Aorta (tissue), 5 donors: ENCODE measurements at regions not wholly inside any gene's neighbourhood (a gene's known extent, or its start where the extent isn't known, plus 50 kb on each side); places are given as distances from the start of the nearest gene placed in this dataset.

Source experiments
- ATAC-seq: fragments of 200-7000 bp; cut with Tn5 transposase; one replicate; pipeline ENCODE4 v1.9.1; 2022; ENCODE audit warnings: moderate library complexity; ENCODE audit not compliant: low FRiP score
- DNase-seq, 2 donors: peaks; one replicate each; pipeline ENCODE4 v3.0.0-alpha.2; 2020
- H3K27ac ChIP-seq, 2 donors: one replicate each; pipeline ENCODE4 v1.5.1; 2013; ENCODE audit warnings: low read length in 2 of 2, mild to moderate bottlenecking in 2 of 2, moderate library complexity in 2 of 2, control low read depth in 1 of 2, inconsistent platforms in 1 of 2, low read depth in 1 of 2
- H3K27me3 ChIP-seq, 2 donors: one replicate each; pipeline ENCODE4 v1.6.1; 2013; ENCODE audit warnings: control low read depth in 1 of 2, low read length in 1 of 2, mild to moderate bottlenecking in 1 of 2, moderate library complexity in 1 of 2; ENCODE audit not compliant: insufficient read depth in 2 of 2, control insufficient read depth in 1 of 2
- H3K36me3 ChIP-seq, 2 donors: one replicate each; pipeline ENCODE4 v1.6.1; 2013; ENCODE audit warnings: control low read depth in 1 of 2, low read length in 1 of 2, mild to moderate bottlenecking in 1 of 2; ENCODE audit not compliant: insufficient read depth in 2 of 2, control insufficient read depth in 1 of 2
- H3K4me1 ChIP-seq, 2 donors: one replicate each; pipeline ENCODE4 v1.6.1; 2013; ENCODE audit warnings: low read length in 2 of 2, control low read depth in 1 of 2, mild to moderate bottlenecking in 1 of 2, moderate library complexity in 1 of 2; ENCODE audit not compliant: insufficient read depth in 2 of 2, control insufficient read depth in 1 of 2
- H3K4me3 ChIP-seq, 2 donors: one replicate each; pipeline ENCODE4 v1.5.1; 2013; ENCODE audit warnings: low read length in 2 of 2, control low read depth in 1 of 2, mild to moderate bottlenecking in 1 of 2
- H3K9me3 ChIP-seq: one replicate; pipeline ENCODE4 v1.6.1; 2013; ENCODE audit warnings: mild to moderate bottlenecking, low read length; ENCODE audit not compliant: control insufficient read depth
- WGBS, 2 donors: extraction: QIAGEN DNeasy Blood & Tissue Kit; methylation state at CpG; one replicate each; pipeline ENCODE4 v1.1.7; 2013; 5-methylcytosine and 5-hydroxymethylcytosine counted together
- intact Hi-C, 2 donors: fragments of 100-400 bp; cut with DNase I; formaldehyde crosslinking; loops; one replicate each; pipeline versions ENCODE4 v1.14.2 to v1.15.0; 2022
- donor health status: healthy with polysubstance abuse.
- donor health status: Bipolar disorder and iron deficiency.
- donor health status: DM: no; HTN: no; CAD: no.
- donor health status: DM: no; HTN: no; CAD: no.
- donor health status: DM: yes; HTN: yes; CAD: no.

- intact Hi-C loops = no loop called here
- H3K4me3 ChIP-seq = no peak overlapping the region
- H3K27ac ChIP-seq = no peak overlapping the region
- peaks cover 4% of the 10 kb centered on the region for H3K9me3 ChIP-seq
- ATAC-seq (peak; percentile 56), DNase-seq (no peak)
- H3K27me3 ChIP-seq = no peaks in the 10 kb centered on the region
- no peaks in the 10 kb centered on the region for H3K4me1 ChIP-seq
- 91 to 96% methylated on average over 13 of the region's 13 CpGs for whole genome bisulfite sequencing, 2 donors
- no peaks in the 10 kb centered on the region for H3K36me3 ChIP-seq
These were observed 162.9 kb upstream of the APCDD1 start for GRCh38 chr18:10291568-10291981.

DNA sequence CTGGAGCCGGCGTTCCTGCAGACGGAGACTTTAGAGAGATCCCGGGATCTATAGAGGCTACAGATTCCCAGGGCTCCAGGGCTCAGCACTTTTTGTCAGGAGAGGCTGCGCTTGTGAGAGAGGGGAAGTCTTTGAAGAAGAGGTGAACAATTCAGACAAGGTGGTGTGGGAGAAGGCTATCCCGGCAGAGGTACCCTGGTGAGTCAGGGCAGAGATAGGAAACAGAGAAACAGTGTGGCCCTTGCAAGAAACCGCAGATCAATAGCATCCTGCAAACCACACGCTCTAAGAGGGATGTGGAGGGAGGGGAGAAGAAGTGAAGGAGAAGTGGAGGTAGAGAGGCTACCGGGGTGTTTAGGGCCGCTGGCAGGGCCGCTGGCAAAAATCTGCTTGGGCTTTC lies 160.5 kb upstream of the APCDD1 start:
- Histone ChIP-seq H3K4me1 (no peaks in the 10 kb centered on the region), H3K4me3 (no peak overlapping the region), H3K27me3 (no peaks in the 10 kb centered on the region), H3K27ac (no peak overlapping the region), H3K36me3 (no peaks in the 10 kb centered on the region), H3K9me3 (peaks cover 1% of the 10 kb centered on the region)
- no peak for ATAC-seq
- intact Hi-C loops = no loop called here
- no peak for DNase-seq
- WGBS, 2 donors = 97% methylated on average over 11 of the region's 11 CpGs

- no peak for DNase-seq
- no peaks in the 10 kb centered on the region for H3K4me1 ChIP-seq
- H3K4me3 ChIP-seq = no peak overlapping the region
- 87 to 89% methylated on average over 2 of the region's 2 CpGs for WGBS, 2 donors
- intact Hi-C loops = no loop called here
- no peaks in the 10 kb centered on the region for H3K9me3 ChIP-seq
- no peak for ATAC-seq
- H3K27ac ChIP-seq = no peak overlapping the region
- H3K36me3 ChIP-seq = no peaks in the 10 kb centered on the region
- H3K27me3 ChIP-seq = no peaks in the 10 kb centered on the region
These were observed 158.7 kb upstream of the APCDD1 start for GRCh38 chr18:10295751-10296150.

DNA sequence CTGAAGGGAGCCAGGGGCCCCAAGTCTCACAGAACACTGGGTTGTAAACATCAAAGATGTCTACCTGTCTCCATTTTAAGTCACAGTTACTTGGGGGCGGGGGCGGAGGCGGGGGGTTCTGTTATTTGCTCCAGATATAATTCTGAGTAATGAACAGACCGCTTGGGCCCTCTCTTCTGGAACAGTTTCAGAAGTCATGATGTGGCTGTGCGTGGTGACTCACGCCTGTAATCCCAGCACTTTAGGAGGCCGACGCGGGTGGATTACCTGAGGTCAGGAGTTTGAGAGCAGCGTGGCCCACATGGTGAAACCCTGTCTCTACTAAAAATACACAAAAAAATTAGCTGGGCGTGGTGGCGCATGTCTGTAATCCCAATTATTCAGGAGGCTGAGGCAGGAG lies 157.9 kb upstream of the APCDD1 start:
- ATAC-seq (no peak), DNase-seq (no peak)
- H3K4me3 ChIP-seq = no peak overlapping the region
- intact Hi-C loops = no loop called here
- no peaks in the 10 kb centered on the region for H3K27me3 ChIP-seq
- H3K4me1 ChIP-seq = no peaks in the 10 kb centered on the region
- H3K27ac ChIP-seq = no peak overlapping the region
- no peaks in the 10 kb centered on the region for H3K9me3 ChIP-seq
- WGBS, 2 donors = 89 to 91% methylated on average over 12 of the region's 12 CpGs
- no peaks in the 10 kb centered on the region for H3K36me3 ChIP-seq

GRCh38 chr18:10297086-10297485 lies 157.3 kb upstream of the APCDD1 start:
- no peaks in the 10 kb centered on the region for H3K4me1 ChIP-seq
- H3K9me3 ChIP-seq = no peaks in the 10 kb centered on the region
- ATAC-seq (no peak), DNase-seq (no peak)
- H3K27me3 ChIP-seq = no peaks in the 10 kb centered on the region
- intact Hi-C loops = no loop called here
- 96 to 97% methylated on average over 9 of the region's 9 CpGs for WGBS, 2 donors
- no peak overlapping the region for H3K4me3 ChIP-seq
- no peak overlapping the region for H3K27ac ChIP-seq
- no peaks in the 10 kb centered on the region for H3K36me3 ChIP-seq

- ATAC-seq = no peak
- no peaks in the 10 kb centered on the region for H3K27me3 ChIP-seq
- no peaks in the 10 kb centered on the region for H3K36me3 ChIP-seq
- WGBS, 2 donors = 83 to 89% methylated on average over 8 of the region's 8 CpGs
- H3K27ac ChIP-seq = no peak overlapping the region
- no peaks in the 10 kb centered on the region for H3K9me3 ChIP-seq
- DNase-seq = no peak
- no peaks in the 10 kb centered on the region for H3K4me1 ChIP-seq
- no peak overlapping the region for H3K4me3 ChIP-seq
- intact Hi-C loops = no loop called here
These were observed 156.1 kb upstream of the APCDD1 start for GRCh38 chr18:10298346-10298745.

GRCh38 chr18:10299643-10300042 lies 154.8 kb upstream of the APCDD1 start:
- Histone ChIP-seq H3K27ac (no peak overlapping the region), H3K9me3 (no peaks in the 10 kb centered on the region), H3K36me3 (no peaks in the 10 kb centered on the region), H3K27me3 (no peaks in the 10 kb centered on the region), H3K4me1 (no peaks in the 10 kb centered on the region), H3K4me3 (no peak overlapping the region)
- no peak for ATAC-seq
- intact Hi-C loops = no loop called here
- DNase-seq = no peak
- 79 to 82% methylated on average over 6 of the region's 6 CpGs for WGBS, 2 donors

DNA sequence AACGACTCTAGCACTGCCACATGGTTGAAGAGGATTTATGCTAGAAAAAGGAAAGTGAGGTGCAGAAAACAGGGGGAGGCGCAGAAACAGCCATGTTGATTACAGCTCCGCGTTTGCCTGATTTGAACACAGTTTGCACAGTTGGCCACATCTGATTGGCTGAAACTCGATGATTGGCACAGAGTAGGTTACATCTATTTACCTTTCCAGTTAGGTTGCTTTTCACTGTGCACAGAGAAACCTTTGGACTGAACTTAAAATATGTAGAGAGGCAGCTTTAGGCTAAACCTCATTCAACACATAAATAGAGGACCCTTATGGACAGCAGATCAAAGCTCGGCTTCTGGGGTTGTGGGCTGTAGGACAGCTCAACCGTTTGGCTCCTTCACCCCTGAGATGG lies 153.7 kb upstream of the APCDD1 start:
- H3K36me3 ChIP-seq = no peaks in the 10 kb centered on the region
- no peak overlapping the region for H3K27ac ChIP-seq
- no peak overlapping the region for H3K4me3 ChIP-seq
- DNase-seq (no peak), ATAC-seq (no peak)
- no peaks in the 10 kb centered on the region for H3K27me3 ChIP-seq
- intact Hi-C loops = no loop called here
- WGBS, 2 donors = 91% methylated on average over 7 of the region's 7 CpGs
- no peaks in the 10 kb centered on the region for H3K4me1 ChIP-seq
- no peaks in the 10 kb centered on the region for H3K9me3 ChIP-seq

- no peaks in the 10 kb centered on the region for H3K36me3 ChIP-seq
- H3K27ac ChIP-seq = no peak overlapping the region
- no peaks in the 10 kb centered on the region for H3K27me3 ChIP-seq
- H3K4me3 ChIP-seq = no peak overlapping the region
- no peaks in the 10 kb centered on the region for H3K4me1 ChIP-seq
- no peak for ATAC-seq
- intact Hi-C loops = no loop called here
- WGBS, 2 donors = 90% methylated on average over 5 of the region's 5 CpGs
- no peak for DNase-seq
- no peaks in the 10 kb centered on the region for H3K9me3 ChIP-seq
These were observed 152.5 kb upstream of the APCDD1 start for GRCh38 chr18:10301831-10302483.
